GM18868 (cell line): ENCODE measurements at regions not wholly inside any gene's neighbourhood (a gene's known extent, or its start where the extent isn't known, plus 50 kb on each side); places are given as distances from the start of the nearest gene placed in this dataset.

ENCODE experiments used
- ATAC-seq: cut with Tn5 transposase; IDR thresholded peaks from one replicate; pipeline ENCODE4 v1.9.1; 2021; ENCODE audit warnings: mild to moderate bottlenecking, moderate library complexity; ENCODE audit not compliant: unreplicated experiment

DNA sequence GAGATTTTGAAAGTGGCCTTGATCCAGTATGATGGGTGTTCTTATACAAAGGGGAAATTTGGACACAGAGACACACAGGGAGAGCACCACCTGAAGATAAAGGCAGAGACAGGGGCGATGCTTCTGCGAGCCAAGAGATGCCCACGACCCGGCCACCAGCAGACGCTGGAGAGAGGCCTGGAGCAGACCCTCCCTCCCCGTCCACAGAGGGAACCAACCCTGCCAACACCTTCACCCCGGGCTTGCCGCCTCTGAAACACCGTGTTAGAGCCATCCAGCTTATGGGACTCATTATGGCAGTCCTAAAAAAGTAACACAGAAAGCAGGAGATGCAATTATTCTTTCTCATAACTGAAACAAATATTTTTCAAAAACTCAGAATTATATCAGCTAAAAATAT lies 303.3 kb upstream of the SHH start:
- no peak for ATAC-seq

DNA sequence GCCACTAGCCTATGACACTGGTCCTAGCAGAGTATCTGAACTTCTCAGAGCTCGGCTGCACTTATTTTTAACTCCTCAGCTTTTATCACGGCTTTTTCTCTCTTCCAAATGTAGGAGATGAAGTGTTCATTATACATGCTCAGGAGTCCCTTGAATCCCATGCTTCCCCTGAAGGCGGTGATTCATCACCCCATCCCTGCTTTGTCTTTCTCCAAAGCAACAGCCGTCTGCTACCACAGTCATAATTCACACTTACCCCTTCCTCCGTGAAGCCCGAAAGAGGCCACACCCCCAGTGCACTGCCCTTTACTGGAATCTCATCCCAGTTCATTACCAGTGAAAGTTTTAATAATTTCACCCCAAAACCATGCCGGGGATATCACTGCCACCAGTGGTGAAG lies 301.5 kb upstream of the SHH start:
- no peak for ATAC-seq

DNA sequence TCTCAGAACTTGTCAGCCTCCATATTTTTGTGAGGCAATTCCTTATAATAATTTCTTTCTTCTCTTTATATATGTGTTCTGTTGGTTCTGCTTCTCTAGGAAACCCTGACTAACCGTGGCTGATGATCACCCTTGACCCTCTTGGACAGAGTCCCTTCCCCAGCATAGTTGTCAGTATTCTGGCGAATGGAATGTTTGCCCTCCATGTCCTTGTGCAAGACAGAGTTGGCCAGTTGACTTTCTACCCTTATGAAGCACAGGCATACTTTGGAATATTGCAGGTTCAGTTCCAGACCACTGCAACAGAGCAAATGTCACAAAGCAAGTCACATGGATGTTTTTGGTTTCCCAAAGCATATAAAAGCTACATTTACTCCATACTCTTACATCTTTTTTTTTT lies 297.7 kb upstream of the SHH start:
- ATAC-seq: no peak

DNA sequence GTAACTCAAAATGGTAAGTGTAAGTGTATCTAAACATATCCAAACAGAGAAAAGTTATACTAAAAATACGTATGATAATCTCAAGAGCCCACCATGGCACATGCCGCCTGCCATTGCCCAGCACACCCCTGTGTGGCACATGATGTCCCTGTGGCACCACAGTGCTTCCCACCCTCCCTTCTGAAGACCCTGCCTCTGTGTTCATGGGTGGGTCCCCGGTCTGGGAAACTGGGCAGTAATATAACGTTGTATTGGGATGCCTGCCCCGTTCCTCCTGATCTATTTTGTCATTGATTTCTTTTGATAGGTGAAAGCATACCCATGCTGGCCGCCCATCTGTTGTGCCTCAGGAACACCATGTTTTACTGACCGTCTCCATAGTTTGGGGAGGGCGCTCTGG lies 296.8 kb upstream of the SHH start:
- ATAC-seq: no peak

DNA sequence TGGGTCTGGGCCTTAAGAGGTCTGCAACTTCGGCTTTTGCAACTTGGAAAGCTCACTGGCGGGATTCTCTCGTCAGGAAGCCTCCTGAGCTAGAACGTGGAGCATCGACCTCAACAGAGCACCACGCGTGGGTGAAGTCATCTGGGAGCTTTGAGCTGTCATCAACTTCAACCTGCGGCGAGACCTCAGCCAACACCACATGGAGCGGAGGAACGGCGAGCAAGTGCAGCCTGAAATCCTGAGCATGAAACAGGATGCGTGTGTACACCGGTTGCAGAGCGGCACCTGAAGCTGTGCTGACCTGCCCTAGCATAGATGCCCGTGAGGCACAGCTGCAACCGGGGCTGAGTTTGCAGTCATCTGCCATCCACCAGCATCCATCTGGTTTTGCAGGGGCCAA lies 295.7 kb upstream of the SHH start:
- ATAC-seq: no peak

DNA sequence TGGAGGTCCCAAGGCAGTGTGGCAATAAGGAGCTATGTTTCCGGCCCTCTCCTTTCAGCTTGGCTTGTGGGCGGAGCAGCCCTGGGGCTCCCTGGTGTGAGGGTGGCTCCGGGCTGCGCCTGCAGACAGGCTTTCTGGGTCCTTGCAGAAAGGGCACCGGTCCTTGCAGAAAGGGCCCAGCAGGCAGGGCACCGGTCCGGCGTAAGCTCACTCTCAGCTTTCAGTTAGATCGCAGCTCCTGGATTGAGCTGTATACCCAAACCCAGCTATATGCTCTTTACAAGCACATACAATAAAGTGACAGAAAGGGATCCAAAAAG lies 293.8 kb upstream of the SHH start:
- no peak for ATAC-seq

DNA sequence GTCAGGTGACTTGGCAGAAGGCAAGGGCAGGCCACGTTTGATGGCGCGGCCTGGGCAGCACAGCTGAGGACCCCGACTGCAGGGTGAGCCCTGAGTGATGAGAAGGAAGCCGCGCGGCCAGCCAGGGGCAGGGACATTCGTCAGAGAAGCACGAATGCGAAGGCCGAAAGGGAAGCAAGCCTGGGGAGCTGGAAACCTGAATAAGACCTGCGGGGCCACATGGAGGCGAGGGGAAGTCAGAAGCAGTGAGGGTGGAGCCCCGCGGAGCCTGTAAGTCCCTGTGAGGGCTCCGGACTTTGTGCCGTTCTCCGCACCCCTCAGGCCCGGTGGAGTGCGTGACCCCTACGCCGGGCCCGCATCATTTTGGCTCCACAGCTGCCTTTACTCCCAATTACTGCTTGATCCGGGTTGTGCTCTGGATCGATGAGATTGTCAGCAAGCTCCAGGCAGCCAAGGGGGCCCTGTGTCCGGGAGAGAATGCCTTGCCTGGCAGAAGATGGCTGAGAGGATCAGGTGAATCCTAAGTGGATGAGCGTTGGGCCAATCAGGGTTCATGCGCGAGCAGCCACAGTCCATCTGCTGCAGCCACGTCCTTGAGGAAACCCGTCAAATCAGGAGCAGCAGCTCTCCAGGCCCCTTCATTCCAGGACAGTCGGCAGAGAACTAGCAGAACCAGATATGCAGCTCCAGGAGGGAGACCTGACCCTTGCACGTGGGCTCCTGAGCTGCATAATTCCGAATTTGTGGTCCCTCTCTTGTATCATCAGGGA lies 293.3 kb upstream of the SHH start:
- no peak for ATAC-seq

DNA sequence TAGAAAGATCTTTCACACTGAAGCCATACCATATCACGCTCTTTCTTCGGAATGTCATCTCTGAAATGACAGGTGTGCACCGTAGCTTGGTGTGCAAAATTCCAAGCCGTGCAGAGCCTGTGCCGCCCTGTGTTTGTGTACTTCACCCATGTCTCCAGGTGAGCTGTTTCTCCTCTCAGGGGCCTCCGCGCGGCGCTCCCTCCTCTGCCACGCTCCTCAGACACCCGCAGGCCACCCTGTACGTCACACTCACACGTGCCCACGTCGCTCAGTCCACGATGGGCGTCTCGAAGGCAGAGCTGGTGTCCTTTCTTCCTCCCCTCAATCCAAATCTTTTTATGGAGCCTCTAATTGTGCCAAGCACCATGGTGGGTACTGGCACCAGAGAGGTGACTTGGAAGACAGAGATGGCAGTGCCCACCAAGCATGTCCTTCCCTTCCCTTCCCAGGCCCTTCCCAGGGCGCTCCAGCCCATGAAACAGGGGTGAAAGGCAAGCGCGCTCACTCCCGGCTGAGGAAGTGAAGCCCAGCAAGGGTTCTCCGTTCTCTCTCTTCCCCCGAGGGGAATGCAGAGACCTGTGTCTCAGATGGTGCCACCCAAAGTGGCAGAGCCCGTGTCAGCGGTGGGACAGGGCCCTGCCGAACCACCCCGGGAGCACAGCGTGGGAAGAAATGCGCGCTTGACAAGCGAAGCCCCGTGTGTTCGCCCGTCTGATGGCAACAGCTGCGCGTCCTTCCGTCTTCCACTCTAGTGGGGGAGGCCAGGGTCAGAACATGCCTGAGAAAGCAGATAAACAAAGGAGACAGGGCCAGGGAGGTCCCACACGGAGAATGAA lies 292.5 kb upstream of the SHH start:
- ATAC-seq: no peak

DNA sequence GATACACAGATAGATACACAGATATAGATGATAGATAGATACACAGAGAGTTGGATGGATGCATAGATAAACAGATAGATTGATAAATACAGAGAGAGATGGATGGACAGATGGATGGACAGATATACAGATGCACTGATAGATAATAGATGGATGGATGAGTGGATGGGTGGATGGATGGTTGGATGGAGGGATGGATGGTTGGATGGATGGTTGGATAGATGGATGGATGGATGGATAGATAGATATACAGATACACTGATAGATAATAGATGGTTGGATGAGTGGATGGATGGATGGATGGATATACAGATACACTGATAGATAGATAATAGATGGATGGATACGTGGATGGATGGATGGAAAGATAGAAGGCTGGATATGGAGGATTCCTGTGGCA lies 290.0 kb upstream of the SHH start:
- ATAC-seq: no peak

DNA sequence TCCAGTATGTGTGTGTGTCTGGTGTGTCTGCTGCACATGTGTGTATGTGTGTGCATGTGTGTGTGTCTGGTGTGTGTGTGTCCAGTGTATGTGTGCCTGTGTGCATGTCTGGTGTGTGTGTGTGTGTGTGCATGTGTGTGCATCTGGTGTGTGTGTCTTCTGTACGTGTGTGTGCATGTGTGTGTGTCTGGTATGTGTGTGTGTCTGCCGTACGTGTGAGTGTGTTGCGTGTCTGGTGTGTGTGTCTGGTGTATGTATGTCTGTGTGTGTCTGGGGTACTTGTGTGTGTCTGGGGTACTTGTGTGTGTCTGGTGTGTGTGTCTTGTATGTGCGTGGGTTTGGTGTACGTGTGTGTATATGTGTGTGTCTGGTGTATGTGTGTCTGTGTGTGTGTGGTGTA lies 289.1 kb upstream of the SHH start:
- no peak for ATAC-seq

DNA sequence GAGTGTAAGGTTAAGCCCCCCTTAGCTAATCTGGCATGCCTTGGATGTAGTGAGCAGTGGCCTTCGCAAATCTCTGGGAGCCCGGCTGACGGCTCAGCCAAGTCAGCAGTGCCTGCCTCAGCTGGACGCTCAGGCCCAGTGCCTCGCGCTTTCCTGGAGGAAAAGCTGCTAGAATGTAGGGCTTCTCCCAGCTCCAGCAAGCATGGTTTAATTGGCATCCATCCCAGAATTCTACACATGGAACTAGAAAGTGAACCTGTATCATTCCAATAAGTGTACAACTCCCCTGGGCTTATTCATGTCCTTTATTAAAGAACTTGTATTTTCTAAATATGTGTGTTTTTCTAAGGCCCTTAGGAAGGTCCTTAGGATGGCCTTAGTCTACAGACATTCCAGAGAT lies 287.8 kb upstream of the SHH start:
- no peak for ATAC-seq

DNA sequence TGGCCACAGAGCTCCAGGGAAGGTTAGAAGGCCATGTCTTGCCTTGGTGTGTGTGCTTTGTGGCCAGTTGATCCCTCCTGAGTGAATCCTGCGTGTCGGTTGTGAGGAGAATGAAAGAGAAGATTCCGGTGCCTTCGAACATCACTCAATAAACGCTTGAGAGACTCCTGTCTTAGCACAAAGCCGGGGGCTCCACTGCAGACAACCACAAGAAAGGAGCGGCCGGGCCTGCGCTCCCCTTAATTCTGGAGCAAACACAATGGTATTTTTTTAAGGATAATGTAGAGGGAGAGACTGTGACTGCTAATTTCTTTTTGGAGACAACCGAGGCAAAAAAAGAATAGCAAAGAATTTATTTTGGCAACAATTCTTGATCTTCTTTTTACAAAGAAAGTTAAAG lies 286.8 kb upstream of the SHH start:
- no peak for ATAC-seq

DNA sequence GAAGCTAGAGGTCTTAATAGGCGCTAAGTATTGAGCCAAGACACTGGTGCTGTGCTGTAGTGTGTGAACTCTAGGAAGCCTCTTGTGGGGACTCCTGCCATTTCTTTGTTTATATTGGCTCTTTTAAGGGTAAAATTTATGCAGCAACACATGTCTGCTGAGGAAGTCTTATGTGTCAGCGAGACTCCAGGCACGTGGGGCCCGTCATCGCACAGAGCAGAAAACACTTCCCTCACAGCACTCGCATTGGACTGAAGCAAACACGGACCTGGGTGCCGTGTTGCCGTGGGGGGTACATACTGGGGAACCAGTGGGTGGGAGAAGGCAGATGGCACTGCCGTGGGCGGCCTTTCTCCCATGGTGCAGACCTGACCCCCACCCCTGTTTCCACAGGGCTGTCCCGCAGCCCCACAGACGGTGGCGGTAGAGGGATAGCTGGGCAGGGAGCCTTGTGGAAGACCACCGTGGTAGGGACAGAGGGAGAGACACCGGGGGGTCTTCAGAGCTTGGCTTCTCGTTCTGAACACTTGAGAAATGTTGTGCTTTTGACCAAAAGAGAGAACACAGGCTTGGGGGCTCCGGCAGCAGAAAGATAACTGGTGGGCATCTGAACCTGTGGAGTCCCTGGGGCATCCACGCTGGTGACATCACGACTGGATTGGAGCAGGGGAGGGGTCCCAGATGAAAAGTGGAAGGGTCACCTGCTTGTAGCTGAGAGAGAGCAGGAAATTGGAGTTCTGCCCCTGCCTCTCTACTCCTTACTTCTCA lies 284.7 kb upstream of the SHH start:
- no peak for ATAC-seq

DNA sequence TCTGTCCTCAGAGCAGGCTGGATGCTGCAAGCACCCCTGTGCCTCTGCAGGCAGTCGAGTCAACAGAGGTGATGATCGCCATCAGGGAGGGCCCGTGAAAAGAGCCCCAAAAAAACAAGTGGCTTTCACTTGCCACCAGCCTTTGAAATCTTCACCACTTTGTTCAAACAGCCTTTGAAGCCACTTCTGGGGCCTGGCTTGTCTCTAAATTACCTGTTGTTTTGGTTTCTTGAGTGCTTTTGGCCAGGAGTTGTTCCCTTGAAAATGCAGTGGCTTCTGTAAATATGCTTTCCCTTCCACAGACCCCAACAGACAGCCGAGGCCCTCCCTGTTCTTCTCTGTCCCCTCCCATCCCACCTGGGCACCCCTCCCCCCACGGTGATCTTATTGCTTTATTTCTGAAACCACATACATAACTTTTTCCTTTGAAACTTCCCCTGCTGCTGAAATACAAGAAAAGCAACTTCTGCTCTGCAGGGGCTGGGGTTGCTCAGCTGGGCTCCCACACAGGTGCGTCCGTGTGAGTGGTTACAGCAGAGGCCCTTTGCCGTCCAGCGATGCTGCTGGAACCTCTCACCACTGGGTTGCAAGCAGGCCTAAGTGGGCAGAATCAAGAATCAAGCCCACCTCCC lies 283.8 kb upstream of the SHH start:
- ATAC-seq: no peak

DNA sequence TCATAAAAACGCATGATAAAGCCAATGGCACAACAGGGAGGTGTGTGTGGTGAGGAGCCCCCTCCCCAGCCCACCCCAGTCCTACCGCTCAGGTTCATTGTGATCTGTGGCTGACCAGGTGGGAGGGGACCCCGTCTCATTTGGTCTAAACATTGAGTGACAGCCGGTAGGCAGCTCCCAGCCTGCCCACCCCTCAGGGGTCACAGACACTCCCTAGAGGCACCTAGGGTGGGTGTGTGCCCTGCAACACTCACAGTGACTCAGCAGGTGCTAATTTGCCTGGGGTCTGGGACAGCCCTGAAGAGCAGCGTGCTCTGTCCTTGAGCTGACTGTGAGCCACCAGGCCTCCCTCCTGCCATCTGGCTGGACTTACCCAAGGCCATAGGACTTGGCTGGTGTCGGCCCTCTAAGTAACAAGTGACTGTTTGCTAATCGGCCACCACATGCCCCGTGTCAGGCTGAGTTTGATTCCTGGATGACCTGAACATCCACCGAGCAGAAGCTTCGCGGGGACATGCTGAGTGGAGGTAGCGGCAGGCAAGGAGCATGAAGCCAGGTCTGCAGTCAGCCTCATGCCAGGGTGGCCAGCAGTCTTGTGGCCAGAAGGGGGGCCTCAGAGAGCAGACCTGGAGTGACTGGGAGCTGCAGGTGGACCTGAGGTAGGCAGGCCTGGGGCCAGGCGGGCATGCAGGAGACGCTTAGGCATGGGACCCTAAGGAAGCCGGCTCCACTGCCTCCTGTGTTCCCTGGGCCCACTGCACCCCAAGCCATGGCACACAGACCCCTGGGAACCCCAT lies 282.3 kb upstream of the SHH start:
- ATAC-seq: no peak

DNA sequence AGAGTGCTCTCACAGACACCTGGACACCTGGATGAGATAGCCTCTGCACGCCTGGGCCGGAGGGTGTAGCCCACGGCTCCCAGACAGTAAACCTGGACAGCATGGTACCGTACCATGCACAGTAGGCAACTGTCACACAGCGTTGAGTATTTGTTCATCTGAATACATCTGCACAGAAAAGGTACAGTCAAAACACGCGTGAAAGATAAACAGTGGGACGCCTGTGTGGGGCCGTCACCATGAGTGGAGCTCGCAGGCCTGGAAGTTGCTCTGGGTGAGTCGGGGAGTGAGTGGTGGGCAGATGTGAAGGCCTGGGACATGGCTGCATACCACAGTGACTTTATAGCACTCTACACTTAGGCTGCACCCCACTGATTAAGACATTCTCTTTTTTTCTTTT lies 280.0 kb upstream of the SHH start:
- no peak for ATAC-seq

DNA sequence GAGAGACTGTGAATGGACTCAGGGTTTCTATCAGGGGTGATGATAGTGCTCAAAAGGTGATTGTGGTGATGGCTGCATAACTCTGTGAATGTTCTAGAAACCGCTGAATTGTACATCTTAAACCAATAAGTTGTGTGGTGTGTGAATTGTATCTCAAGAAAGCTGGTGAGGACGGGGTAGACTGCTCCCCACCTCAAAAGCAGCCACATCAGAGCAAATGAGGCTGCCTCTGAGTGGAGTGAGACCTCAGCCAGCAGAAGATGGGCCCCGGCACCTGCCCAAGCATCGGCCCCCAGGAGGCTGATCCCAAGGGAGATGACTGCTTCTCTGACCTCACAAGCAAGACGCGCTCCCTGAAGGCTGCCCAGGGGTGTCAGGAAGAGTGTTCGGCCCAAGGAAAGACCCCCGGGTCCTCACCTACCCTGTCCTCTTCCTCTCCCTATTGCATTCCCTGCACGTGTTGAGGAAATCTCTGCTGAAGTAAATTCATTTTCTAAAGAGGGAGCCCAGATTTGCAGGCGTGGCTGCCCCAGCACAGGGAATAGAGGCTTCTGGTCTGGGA lies 279.3 kb upstream of the SHH start:
- no peak for ATAC-seq

DNA sequence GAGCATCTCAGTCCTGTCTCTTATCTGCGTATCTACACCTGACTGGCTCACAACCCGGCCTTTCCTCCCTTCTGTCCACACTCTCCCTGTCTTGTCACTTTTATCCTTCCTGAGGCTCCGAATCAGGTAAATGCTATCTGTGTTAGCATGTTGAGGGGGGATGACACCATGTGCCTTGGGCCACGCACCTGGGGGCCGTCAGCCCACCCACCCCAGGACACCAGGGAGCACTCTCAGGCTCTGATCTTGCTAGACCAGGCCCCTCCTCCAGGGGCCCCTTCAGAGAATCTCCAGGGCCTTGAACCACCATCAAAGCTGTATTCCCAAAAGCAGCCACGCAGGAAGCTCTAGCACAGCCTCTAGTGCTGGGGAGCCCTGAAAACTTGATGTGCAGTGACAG lies 278.7 kb upstream of the SHH start:
- no peak for ATAC-seq

DNA sequence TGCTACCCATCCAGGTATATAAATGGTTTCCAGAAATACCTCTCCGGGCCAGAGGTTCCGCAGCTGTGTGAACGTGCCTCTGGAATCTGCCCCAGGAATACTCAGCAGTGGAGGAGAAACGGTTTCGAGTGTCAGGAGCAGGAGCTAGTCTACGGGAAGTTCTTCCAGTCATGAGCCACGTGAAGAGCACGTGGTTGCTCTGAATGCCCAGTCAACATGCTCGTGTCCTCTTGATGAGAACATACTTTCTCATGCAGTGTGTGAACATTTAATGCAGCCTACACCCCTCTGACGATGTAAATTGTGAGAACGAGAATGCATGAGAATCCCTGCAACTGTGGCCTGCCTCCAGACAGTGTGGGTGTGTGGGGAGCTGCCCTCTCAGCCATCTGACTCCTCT lies 277.0 kb upstream of the SHH start:
- ATAC-seq: no peak

DNA sequence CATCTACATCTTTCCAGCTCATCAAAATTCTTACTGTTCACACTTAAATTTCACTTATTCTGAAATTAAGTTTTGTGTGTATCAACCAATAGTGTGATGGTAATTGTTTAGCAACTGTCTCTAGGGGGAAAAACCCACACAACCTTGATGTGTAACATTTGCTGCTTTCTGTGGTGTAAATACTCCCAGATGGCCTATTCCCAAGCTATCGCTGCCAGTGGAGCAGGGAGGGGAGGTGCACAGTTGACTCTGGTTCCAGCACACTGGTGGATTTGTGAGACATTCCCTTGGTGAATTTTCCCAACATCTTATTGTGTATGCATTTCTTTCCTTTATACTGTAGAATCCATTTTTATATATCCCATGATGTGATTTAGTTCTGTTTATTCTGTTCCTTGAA lies 275.9 kb upstream of the SHH start:
- no peak for ATAC-seq
